B cell (primary cell): ENCODE measurements at regions not wholly inside any gene's neighbourhood (a gene's known extent, or its start where the extent isn't known, plus 50 kb on each side); places are given as distances from the start of the nearest gene placed in this dataset.

ENCODE experiments used
- ATAC-seq: fragments of 200-7000 bp; cut with Tn5 transposase; one replicate; pipeline ENCODE4 v1.10.0; 2021; ENCODE audit warnings: low read depth, mild to moderate bottlenecking, moderate number of reproducible peaks, moderate library complexity
- CTCF ChIA-PET: fragments of 350-600 bp; sonication (Branson Sonifier 250); formaldehyde crosslinking; loops from one replicate; lab custom pipeline; 2021; ENCODE audit warnings: antibody characterized with exemption, inconsistent platforms; lab: Charles Lee
- POLR2A ChIA-PET: fragments of 350-600 bp; sonication (Branson Sonifier 250); formaldehyde crosslinking; loops from one replicate; lab custom pipeline; 2021; ENCODE audit warnings: antibody characterized with exemption; lab: Charles Lee
- DNase-seq: peaks from one replicate; pipeline ENCODE4 v3.0.0; 2013
- H2AFZ ChIP-seq: 2 replicates; pipeline ENCODE4 v1.6.1; 2012; ENCODE audit warnings: mild to moderate bottlenecking, low read depth, low read length; ENCODE audit not compliant: insufficient read depth, poor library complexity, severe bottlenecking
- H3K27ac ChIP-seq, 2 donors: 1 replicate in 1 of 2; 2 replicates in 1 of 2; pipeline ENCODE4 v1.5.1; 2012 to 2013; ENCODE audit warnings: low read length in 2 of 2, mild to moderate bottlenecking in 2 of 2, moderate library complexity in 1 of 2
- H3K27me3 ChIP-seq, 4 experiments: fragments of 200-600 bp in 1 of 4; sonication (generic) in 1 of 4; replicated peaks in 1 of 4; 1 replicate in 2 of 4; 2 replicates in 2 of 4; pipeline versions ENCODE4 v1.6.1 to v1.7.0; 2013 to 2016; ENCODE audit warnings: low read length in 3 of 4, mild to moderate bottlenecking in 2 of 4, mixed read lengths in 1 of 4, moderate library complexity in 1 of 4; ENCODE audit not compliant: insufficient read depth in 4 of 4, control insufficient read depth in 3 of 4; ENCODE audit errors: control extremely low read depth in 1 of 4
- H3K36me3 ChIP-seq, 2 experiments: replicated peaks in 1 of 2; 1 replicate in 1 of 2; 2 replicates in 1 of 2; pipeline versions ENCODE4 v1.6.1 to v1.7.1; 2013; ENCODE audit warnings: low read length in 1 of 2; ENCODE audit not compliant: insufficient read depth in 2 of 2, control insufficient read depth in 1 of 2; ENCODE audit errors: control extremely low read depth in 1 of 2, extremely low read depth in 1 of 2
- H3K4me1 ChIP-seq, 2 donors: fragments of 200-600 bp in 1 of 2; sonication (generic) in 1 of 2; 1 replicate in 1 of 2; 2 replicates in 1 of 2; pipeline versions ENCODE4 v1.5.1 to v1.6.1; 2013 to 2017; ENCODE audit warnings: low read length in 2 of 2; ENCODE audit not compliant: control insufficient read depth in 2 of 2, insufficient read depth in 2 of 2
- H3K4me2 ChIP-seq: replicated peaks from 2 replicates; pipeline ENCODE3; 2012; ENCODE audit warnings: mild to moderate bottlenecking, low read depth, low read length; ENCODE audit not compliant: poor library complexity, severe bottlenecking
- H3K4me3 ChIP-seq, 5 experiments: fragments of 200-600 bp in 1 of 5; sonication (generic) in 1 of 5; 1 replicate in 3 of 5; 2 replicates in 2 of 5; pipeline versions ENCODE4 v1.5.1 to v1.7.0; 2011 to 2016; ENCODE audit warnings: low read length in 4 of 5, mild to moderate bottlenecking in 4 of 5, low read depth in 2 of 5, control low read depth in 1 of 5, moderate library complexity in 1 of 5; ENCODE audit not compliant: insufficient read depth in 1 of 5; ENCODE audit errors: control extremely low read depth in 1 of 5, extremely low read depth in 1 of 5
- H3K79me2 ChIP-seq: fragments of 200-600 bp; sonication (generic); one replicate; pipeline ENCODE4 v1.6.0; 2016; ENCODE audit warnings: low read length; ENCODE audit not compliant: control insufficient read depth, insufficient read depth
- H3K9ac ChIP-seq: fragments of 200-600 bp; sonication (generic); 2 replicates; pipeline ENCODE4 v1.6.1; 2017; ENCODE audit warnings: mild to moderate bottlenecking, low read length, moderate library complexity
- H3K9me3 ChIP-seq, 3 donors: one replicate each; pipeline versions ENCODE4 v1.6.1 to v1.7.1; 2013; ENCODE audit warnings: low read length in 2 of 3; ENCODE audit not compliant: control insufficient read depth in 2 of 3, insufficient read depth in 1 of 3; ENCODE audit errors: control extremely low read depth in 1 of 3
- H4K20me1 ChIP-seq: 2 replicates; pipeline ENCODE4 v1.6.0; 2012; ENCODE audit warnings: mild to moderate bottlenecking, low read length; ENCODE audit not compliant: insufficient read depth, control insufficient read depth, poor library complexity, severe bottlenecking
- H3K27ac Mint-ChIP-seq: one replicate; pipeline ENCODE4 v1.8.0; 2021; ENCODE audit warnings: mixed read lengths
- H3K27me3 Mint-ChIP-seq: one replicate; pipeline ENCODE4 v1.8.0; 2021; ENCODE audit warnings: mixed read lengths
- H3K4me1 Mint-ChIP-seq: one replicate; pipeline ENCODE4 v1.8.0; 2021; ENCODE audit warnings: mixed read lengths
- H3K4me3 Mint-ChIP-seq: one replicate; pipeline ENCODE4 v1.8.0; 2021; ENCODE audit warnings: mixed read lengths
- H3K9me3 Mint-ChIP-seq: one replicate; pipeline ENCODE4 v1.8.0; 2022; ENCODE audit warnings: mixed read lengths; ENCODE audit not compliant: insufficient read depth
- CTCF ChIP-seq: fragments of 200-600 bp; IDR thresholded peaks from one replicate; pipeline ENCODE4 v1.8.0; 2022; ENCODE audit warnings: antibody characterized with exemption, mild to moderate bottlenecking
- EZH2 ChIP-seq: IDR thresholded peaks from 2 replicates; pipeline ENCODE4 v1.6.1; 2012; ENCODE audit warnings: borderline replicate concordance, low read depth, mild to moderate bottlenecking, moderate library complexity, low read length; ENCODE audit not compliant: insufficient read depth, poor library complexity, severe bottlenecking
- WGBS: methylation state at CpG from one replicate; pipeline ENCODE4 v1.1.5; 2013; ENCODE audit warnings: missing lambda C conversion rate; ENCODE audit not compliant: insufficient coverage; 5-methylcytosine and 5-hydroxymethylcytosine counted together
- intact Hi-C: fragments of 100-400 bp; cut with micrococcal nuclease; formaldehyde crosslinking; loops from one replicate; pipeline ENCODE4 v1.10.0; 2022

DNA sequence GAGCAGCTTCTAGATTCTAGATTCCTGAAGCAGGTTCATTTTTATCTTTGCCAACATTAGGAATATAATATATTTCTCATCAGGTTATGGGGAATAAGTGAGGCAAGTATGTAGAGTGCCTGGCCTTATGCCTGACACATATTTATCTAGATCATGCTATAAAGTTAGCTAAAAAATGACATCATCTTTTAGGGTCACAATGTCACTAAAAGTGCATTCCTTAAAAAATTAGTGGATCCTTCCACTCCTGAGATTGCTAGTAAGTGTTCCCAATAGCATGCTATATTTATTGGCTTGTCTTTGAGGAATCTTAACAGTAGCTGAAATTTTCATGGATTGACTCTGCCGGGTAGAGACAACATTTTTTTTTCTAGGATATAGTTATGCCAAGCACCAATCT is 305.9 kb upstream of the TMCO5A start:
- no peaks in the 10 kb centered on the region for H3K27me3 ChIP-seq
- H3K27me3 Mint-ChIP-seq: no peaks in the 10 kb centered on the region
- intact Hi-C loops: no loop called here
- no peaks in the 10 kb centered on the region for H3K9me3 Mint-ChIP-seq
- H3K9me3 ChIP-seq: peaks cover 0 to 1% (median 0%) of the 10 kb centered on the region in 3 donors
- H2AFZ ChIP-seq: no peak overlapping the region
- DNase-seq (no peak), ATAC-seq (no peak)
- CTCF ChIA-PET: no interaction called here
- no peak overlapping the region for H3K27ac ChIP-seq
- no peaks in the 10 kb centered on the region for H3K36me3 ChIP-seq
- POLR2A ChIA-PET: no interaction called here
- no peak overlapping the region for H3K9ac ChIP-seq
- TF ChIP-seq EZH2: no peak
- no peak for TF ChIP-seq CTCF
- no peak overlapping the region for H3K4me3 ChIP-seq
- 88% methylated on average over 1 of the region's 1 CpG for WGBS
- no peak overlapping the region for H3K27ac Mint-ChIP-seq
- no peaks in the 10 kb centered on the region for H4K20me1 ChIP-seq
- no peak overlapping the region for H3K4me3 Mint-ChIP-seq
- H3K4me1 Mint-ChIP-seq: no peaks in the 10 kb centered on the region
- no peak overlapping the region for H3K4me2 ChIP-seq
- H3K79me2 ChIP-seq: no peaks in the 10 kb centered on the region
- no peaks in the 10 kb centered on the region for H3K4me1 ChIP-seq

GRCh38 chr15:37636736-37637135 is 297.7 kb upstream of the TMCO5A start:
- TF ChIP-seq EZH2 (no peak), CTCF (no peak)
- H3K27me3 ChIP-seq: no peaks in the 10 kb centered on the region
- no peaks in the 10 kb centered on the region for H3K27me3 Mint-ChIP-seq
- intact Hi-C loops: no loop called here
- H3K4me1 ChIP-seq: no peaks in the 10 kb centered on the region
- ATAC-seq (no peak), DNase-seq (no peak)
- ChIA-PET CTCF (no interaction called here), POLR2A (no interaction called here)
- no peaks in the 10 kb centered on the region for H3K36me3 ChIP-seq
- no peak overlapping the region for H2AFZ ChIP-seq
- H3K4me2 ChIP-seq: no peak overlapping the region
- H3K79me2 ChIP-seq: no peaks in the 10 kb centered on the region
- no peaks in the 10 kb centered on the region for H4K20me1 ChIP-seq
- peaks cover 0 to 1% (median 0%) of the 10 kb centered on the region in 3 donors for H3K9me3 ChIP-seq
- H3K4me3 ChIP-seq: no peak overlapping the region
- no peak overlapping the region for H3K27ac Mint-ChIP-seq
- H3K4me1 Mint-ChIP-seq: no peaks in the 10 kb centered on the region
- H3K27ac ChIP-seq: no peak overlapping the region
- WGBS: no CpG with 5 or more reads among the region's 1 CpG
- H3K9ac ChIP-seq: no peak overlapping the region
- H3K9me3 Mint-ChIP-seq: no peaks in the 10 kb centered on the region
- H3K4me3 Mint-ChIP-seq: no peak overlapping the region
